ENCODE measurements at regions not wholly inside any gene's neighbourhood (a gene's known extent, or its start where the extent isn't known, plus 50 kb on each side); places are given as distances from the start of the nearest gene placed in this dataset.

DNA sequence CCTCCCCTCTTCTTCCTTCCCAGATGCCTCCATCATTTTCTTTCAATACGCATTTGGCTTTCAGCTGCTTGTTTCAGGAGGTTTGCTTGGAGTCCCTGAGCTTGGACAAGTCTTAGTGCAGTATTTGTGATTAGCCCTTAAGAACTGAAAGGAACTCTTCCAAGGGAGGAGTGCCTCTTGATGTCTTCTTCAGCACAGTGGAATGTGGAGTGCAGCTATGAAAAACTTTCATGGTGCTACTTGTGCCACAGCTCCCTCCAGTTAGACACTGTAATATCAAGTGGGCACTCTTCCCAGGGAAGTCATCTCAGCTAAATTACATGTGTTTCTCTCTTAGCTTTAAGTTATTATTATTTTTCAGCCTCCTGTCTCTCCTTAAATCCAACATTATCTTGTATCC is 173.1 kb downstream of the NECTIN3 start:
- no peak for DNase-seq

DNA sequence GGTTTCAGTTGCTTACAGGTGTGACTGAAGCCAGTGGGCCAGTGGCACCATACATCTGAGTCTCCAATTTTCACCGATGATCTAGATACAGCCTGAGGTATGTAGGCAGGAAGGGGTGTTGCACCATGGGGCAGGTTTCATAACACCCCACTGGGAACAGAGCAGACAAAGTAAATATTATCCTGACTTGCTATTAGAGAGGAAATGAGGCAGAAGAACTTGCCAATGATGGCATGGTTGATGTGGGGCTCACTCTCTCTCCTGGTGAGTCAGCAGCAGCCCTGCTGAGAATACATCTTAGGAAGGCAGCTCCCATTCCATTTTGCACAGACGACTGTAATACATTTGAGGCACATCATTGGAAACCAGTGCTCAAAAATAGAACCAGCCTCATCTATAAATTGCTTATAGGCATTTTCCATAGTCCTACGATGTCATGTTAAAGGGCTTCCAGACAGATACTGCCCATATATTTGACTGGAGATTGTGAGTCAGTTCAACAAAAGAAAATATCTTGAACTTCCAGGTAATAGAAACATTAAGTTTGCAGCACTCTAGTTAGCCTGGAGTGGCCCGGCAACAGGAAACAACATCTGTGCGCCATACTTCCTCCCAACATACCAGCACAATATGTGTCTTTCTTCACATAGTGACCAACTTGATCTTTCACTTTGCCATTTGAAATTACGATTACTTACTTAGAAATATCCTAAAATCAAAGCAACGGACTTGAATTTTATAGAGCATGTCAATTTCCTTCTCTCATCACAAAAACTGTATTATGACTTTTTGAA is 175.5 kb downstream of the NECTIN3 start:
- DNase-seq = no peak

DNA sequence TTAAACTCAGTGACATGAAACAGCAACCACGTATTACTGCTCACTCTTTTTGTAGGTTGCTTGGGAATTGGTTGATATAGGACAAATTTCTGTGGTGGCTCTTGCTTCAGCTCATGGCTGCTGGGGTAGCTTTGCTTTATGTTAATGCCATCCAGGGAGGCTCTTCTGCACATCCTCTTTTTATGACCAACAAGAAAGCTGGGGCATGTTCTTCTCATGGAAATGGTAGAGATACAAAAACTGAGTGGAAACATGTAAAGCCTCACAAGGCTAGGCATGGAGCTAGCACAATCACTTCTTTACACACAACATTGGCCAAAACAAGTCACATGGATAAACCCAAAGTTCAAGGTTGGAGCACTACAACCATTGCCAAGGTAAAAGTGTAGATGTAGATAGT is 176.8 kb downstream of the NECTIN3 start:
- DNase-seq = no peak

DNA sequence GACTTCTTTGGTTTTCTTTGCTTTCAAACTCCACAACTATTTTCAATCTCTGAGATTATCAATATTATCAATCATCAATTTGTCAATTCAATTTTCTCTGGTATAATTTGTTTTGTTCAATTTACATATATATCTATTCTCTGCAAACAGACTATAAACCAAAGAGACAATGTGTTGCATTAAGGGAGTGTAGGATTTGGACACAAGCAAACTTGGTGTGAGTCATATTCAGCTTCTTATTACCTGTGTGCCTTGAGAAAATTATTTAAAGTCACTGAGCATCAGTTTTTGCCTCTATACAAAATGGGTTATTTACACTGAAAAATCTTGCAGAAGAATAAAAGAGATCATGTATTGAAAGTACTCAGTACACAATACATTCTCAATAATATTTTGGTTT is 177.8 kb downstream of the NECTIN3 start:
- no peak for DNase-seq

DNA sequence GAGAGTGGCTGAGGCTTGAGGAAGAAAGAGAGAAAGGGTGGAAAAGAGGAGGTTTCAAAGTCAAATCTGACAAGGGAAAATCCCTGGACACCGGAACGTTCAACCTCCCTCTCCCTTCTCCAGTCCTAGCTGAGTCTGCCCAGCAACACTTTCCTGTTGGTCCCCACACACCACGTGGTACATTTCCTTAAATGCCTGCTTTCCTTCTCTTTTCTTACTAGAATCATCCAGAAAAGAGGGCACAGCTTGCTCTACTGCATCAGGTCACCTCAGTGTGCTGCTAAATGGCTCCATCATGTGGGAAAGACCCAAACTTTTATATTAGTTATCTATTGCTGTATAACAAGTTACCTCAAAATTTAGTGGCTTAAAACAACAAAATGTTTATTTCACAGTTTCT is 181.2 kb downstream of the NECTIN3 start:
- no peak for DNase-seq

DNA sequence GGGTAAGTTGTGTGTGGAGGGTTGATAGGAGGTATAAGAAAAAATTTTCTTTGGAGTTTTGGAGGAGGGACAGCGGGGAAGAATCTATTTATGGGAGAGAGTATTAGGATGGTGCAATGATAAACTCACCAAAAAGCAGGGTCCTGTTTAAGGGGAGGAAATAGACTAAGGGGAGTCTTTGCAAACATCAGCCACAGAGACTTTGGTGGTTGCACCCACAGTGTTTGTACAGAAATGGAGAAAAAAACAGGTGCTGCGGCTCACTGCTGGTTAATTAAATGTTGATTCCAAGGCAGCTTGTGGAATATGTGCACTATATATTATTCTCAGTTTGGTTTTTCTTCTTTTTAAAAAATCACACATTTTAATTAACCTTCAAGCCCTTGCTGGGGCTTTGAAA is 182.1 kb downstream of the NECTIN3 start:
- no peak for DNase-seq

DNA sequence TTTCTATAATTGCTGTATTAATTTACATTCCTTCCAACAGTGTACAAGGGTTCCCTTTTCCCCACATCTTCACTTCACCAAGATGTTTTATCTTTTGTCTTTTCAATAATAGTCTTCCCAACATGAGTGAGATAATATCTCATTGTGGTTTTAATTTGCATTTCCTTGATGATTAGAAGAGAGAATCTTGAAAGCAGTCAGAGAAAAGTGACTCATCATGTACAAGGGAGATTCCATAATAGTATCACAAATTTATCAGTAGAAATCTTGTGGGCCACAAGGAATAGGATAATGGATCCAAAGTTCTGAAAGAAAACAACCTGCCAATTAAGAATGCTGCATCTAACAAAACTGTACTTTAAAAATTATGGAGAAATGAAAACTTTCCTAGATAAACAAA is 189.3 kb downstream of the NECTIN3 start:
- no peak for DNase-seq

DNA sequence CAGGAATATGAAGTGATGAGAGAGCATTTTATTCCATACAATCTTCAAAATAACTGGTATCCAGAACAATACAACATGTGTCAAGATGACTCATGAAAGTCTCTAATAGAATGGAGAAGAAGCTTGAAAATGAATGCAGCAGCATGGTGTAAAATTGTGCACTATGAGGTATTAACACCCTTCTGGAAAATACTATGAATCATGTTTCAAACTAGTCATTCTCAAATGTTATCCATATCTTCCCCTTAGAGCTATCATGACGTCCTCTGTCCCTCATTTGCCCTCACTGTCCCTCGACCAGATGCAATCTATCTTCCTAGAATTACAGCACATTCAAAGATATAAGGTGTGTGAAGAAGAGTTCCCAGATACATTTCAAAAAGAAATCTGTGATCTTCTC is 198.2 kb downstream of the NECTIN3 start:
- no peak for DNase-seq

DNA sequence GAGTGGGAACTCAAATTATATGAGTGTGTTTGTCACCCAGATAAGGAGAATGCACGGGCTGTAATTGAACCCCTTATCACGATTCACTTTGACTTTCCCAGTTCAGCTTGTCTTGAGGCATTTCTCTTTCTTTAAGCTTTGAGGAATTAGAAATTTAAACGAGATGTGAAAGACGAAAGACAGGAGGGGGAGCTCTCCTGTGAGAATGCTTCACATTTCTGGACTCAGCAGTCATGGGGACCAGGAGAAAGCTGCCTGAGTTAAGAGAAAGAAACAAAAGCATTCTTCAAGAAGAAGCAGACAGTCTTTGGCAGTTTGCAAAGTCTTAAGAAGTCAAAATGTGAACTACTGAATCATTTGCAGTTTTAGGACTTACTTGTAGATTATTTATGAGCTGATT is 205.6 kb downstream of the NECTIN3 start:
- no peak for DNase-seq

DNA sequence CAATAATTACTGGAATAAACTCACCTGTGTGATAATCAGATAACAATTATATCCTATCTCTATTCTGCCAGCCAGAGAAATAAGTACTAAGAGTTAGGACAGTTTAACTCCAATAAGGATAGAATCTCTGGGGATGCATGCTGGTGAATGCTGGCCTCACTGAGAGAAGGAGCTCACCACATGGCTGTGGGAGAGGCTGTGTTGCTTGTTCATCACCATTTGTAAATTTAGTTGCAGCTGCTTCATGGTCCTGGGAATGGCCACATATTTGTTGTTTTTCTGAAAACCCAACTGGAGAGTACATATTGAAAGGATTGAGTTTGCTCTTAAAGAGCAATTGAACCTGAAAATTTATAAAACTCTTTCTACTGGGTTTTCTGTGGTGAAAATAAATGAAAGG is 207.3 kb downstream of the NECTIN3 start:
- no peak for DNase-seq

DNA sequence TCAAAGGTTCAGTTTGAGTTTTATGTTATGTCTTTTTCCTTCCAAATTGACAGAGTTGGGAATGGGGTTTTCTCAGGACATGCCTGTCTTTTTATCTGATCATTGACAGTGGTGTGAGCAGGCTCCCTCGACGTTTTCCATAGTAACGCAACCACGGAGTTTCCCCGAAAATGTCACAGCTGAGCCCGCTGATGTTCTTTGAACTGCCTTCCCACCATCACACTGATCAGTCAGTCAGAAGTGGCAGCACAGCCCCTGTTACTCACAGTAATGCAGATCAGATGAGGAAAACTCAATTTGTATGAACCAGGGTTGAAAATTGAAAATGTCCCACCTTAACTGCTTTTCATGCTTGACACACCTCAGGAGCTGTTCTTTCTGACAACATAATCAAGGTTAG is 210.4 kb downstream of the NECTIN3 start:
- no peak for DNase-seq

DNA sequence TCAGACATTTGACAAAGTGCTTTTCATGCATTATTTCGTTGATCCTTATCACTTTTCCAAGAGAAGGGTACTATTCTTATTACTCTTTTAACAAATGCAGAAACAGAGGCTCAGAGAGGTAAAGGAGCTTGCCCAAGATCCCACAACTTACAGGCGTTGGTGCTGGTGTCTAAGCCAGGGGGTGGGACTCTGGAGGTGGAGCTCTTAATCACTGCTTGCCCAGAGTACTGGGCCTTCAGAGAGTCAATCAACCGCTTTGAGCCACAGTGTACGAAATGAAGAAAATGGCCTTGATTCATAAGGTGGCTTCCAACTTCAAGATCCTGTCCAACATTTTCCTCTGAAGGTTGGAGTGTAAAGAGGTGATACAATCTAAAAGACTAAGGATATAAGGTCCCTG is 211.5 kb downstream of the NECTIN3 start:
- DNase-seq = no peak

DNA sequence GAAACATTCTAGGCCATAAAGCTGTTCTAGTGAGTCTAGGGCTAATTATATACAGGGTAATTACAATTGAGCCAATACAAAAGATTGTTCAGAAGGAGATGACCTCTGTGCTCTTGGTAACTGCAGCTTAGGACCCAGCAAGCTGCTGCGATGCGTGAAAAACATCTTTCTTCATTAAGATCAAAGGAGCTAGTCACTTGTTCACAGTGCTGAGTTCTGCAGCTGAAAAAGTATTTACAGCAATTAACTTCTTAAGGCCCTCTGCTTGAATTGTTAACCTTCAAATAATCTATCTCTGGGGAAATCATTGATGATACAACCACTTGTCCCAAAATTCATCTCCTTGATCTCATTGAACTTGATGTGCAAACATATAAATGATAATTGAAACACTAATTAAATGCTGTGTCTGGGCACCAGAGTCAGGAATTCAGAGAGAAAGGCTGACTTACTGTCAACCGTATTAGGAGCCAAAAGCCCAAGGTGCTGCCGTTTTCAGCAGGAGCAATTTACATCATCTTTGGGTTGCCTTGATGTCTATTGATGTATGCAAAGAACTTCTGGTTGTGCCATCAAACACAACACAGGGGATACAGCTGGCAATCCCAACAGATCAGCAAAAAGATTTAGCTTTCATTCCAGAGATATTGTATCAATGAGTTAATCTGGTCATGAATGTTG is 213.0 kb downstream of the NECTIN3 start:
- DNase-seq = no peak

DNA sequence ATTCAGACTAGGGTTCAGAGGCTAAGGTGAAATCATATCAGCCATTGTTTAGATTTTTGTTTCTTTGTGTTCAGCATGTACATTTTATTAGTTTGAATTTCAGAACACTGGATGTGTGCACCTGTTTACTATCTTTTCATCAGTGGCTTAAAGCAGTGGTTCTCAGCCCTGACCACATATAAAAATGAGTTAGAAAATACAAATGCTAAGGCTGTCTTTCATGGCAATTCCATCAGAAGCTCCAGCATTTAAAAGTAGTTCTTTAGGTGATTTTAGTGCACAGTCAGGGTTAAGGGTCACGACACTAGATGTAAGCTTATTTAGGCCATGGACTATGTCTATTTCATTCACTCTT is 213.5 kb downstream of the NECTIN3 start:
- no peak for DNase-seq

DNA sequence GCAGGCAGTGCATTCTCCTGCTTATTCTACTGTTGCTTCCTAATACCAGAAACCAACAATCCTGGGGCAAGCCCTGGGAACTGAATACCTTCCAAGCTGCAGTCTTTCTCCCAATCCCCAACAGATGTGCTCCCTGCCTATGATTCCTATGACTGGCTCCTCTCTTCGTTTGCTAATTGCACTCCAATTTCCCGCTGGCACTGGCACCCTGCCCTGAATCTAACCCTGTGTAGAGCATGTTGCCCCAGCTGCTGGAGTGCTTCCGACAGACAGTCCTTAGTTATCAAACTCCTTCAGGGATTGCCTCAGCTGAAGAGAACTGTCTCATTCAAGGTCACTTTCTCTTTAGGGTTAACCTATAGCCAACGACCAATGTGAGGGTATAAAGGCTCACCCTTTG is 214.1 kb downstream of the NECTIN3 start:
- no peak for DNase-seq

DNA sequence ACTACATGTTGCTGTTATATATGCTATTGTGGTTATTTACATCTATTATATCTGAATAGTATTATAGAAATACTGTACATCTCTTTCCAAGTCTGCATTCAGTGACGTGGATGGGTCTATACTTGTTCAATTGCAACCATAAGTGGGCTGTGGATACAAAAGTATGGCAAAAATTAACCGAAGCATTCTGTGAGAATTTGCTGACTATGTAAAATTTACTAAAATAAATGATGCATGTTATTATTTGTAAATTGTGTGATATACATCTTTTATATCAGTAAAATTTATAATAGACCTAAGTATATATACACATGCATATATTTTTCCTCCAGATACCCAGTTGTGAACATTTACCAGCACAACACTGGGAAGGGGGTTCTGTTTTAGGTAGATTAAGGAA is 215.1 kb downstream of the NECTIN3 start:
- DNase-seq = no peak

DNA sequence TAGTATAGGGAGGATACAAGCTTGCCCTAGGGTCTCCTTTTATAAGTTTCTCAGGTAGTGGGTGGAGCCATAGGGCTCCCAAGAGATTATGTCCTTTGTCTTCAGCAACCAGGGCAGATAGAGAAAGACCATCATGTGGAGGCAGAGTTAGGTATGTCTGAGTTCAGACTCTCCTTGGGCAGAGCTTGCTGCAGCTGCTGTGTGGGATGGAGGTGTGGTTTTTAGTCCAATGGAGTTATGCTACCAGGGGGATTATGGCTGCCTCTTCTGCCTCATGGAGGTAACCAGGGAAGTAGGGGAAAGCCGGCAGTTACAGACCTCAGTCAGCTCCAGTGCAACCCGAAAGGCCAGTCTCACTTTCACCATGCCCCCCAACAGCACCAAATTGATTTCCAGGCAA is 220.5 kb downstream of the NECTIN3 start:
- DNase-seq = no peak

DNA sequence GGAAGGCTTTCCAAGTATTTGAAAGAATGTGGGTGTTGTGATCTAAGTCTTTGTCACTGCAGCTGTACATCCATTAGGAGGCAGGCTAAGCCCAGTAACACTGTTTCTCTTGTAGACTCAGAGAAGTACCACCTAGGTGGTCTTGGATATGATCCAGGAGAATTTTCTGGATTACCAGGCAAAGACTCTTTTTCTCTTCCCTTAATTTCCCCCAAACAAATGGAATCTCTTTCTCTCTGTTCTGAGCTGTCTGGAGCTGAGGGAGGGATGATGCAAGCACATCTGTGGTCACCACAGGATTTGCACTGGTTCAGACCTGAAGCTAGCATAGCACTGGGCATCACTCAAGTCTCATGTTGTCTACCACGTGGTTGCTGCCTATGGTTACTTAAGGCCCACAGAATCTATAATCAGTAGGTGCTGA is 227.6 kb downstream of the NECTIN3 start:
- no peak for DNase-seq

DNA sequence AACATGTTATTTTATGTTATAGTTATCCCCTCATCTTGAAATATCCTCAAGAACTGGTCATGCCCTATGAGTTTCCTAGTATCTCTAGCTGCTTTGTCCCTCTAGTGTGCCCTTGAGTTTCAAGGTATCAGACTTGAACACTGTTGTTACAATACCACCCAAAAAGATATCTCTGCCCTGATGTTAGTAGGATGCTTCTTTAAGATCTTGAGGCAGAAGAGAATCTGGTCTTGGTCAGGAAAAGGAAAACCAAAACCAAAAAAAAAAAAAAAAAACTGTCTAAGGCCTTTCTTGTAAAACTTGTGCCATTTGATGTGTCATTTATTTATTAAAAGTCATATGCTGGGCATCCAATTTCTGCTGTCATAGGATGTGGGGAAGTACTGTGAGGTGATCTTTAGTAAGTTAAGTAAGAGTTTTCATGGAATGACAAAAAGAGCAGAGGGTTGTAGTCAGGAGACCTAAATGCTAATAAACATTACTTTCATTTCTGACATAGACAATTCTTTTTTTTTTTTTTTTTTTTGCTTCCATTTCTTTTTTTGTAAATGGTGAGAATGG is 229.7 kb downstream of the NECTIN3 start:
- no peak for DNase-seq

DNA sequence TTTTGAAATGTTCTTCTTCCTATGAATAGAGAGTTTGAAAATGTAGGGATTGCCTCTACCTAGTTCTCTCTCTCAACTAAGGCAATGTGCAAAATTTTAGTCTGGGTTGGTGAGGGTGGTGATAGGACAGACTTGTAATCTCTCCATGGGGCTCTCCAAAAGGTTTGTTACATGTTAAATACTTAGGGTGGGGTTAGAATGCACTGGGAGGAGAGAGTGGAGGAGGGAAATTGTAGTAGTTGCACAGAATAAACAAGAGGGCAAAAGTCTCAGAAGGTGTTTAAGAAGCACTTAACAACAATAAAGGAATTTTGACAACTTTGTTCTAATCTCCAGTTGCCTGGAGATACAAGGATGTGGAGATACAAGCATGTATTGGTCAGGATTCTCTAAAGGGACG is 230.4 kb downstream of the NECTIN3 start:
- no peak for DNase-seq

DNA sequence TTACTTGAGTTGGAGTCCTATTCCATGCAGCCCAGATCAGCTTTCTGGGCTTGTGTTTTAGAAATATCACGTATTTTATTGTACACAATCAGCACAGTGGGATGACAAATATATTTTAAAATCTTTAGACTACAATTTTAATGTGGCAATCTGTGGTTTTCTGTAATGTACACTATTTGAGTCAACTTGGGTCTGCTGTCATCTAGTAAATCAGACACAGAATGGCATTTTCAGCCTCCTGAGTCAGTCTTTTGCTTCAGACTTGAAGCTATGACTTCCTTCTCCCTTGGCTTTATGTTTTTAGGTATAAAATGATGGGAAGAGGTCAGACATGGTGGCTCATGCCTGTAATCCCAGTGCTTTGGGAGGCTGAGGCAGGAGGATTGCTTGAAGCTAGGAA is 232.1 kb downstream of the NECTIN3 start:
- DNase-seq = no peak

DNA sequence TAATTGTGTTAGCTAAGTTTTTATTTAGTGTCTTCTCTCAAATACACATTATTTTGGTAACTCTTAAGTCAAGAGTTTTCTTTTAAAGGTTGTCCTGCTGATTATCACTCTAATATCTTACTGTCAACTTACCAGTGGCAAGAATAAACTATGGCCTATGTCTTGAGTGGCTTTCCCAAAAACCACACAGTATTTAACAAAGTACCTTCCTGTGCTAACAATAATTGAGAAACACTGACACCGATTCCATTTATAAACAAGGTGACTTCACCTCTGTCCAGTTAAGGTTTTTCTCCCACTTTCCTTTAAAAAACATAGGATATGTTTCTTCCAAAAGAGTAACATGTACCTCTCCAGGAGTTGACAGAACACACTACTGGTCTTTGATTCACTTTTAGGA is 234.3 kb upstream of the CD96 start:
- no peak for DNase-seq

DNA sequence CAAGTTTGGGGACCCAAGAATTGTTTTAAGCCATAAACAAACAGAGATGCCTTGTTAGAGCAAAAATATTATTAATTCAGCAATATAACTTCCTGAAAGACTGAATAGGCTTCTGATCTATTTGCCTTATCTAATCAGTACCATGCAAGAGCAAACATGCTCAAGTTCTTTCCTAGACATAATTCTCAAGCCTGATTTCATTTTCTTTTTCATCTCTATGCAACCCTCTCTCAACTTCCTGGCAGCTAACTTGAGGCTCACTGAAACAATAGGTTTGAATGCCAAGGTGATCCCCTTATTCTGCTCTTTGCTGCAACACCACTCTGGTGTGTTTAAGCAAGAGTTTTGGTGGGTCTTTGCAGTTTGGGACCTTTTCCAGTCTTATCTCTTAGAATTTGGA is 230.9 kb upstream of the CD96 start:
- DNase-seq = no peak

DNA sequence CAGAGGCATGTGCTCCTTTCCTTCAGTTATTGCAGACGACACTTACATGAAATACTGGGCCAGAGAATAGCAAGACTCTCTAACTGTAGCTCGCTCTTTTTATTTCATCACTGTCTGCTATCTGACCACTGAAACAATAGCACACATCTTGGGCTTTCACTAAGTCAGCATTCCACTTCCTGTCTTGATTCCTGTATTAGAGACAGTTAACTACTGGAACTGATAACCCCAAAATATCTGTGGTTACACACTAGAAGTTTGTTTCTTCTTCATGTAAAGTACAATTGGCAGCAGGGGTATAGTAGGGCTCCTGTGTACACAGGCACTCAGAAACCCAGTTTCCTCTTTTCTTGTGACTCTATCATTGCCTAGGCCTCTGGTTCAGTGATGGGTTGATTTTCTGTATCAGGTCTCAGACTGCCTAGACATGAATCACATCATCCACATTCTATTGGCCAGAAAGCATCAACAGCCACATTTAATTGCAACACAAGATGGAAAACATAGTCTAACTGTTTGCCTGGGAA is 230.2 kb upstream of the CD96 start:
- no peak for DNase-seq

All from activated T-cell treated with anti-CD3 and anti-CD28 coated beads, Interleukin-2, amount 50 U/mL, for 48 hours (primary cell).